HFFc6 (cell line): ENCODE measurements at regions not wholly inside any gene's neighbourhood (a gene's known extent, or its start where the extent isn't known, plus 50 kb on each side); places are given as distances from the start of the nearest gene placed in this dataset.

ENCODE experiments used
- DNase-seq: peaks from one replicate; pipeline ENCODE4 v3.0.0-alpha.2; 2018
- H3K27ac Mint-ChIP-seq: 2 replicates; pipeline ENCODE4 v1.8.0; 2020; ENCODE audit warnings: mild to moderate bottlenecking, mixed read lengths
- H3K27me3 Mint-ChIP-seq: 2 replicates; pipeline ENCODE4 v1.8.0; 2021; ENCODE audit warnings: mild to moderate bottlenecking, moderate library complexity, mixed read lengths; ENCODE audit not compliant: insufficient read depth
- H3K36me3 Mint-ChIP-seq: 2 replicates; pipeline ENCODE4 v1.8.0; 2021; ENCODE audit warnings: low read depth, mixed read lengths
- H3K4me1 Mint-ChIP-seq: 2 replicates; pipeline ENCODE4 v1.8.0; 2020; ENCODE audit warnings: low read depth, mixed read lengths
- H3K4me3 Mint-ChIP-seq: 2 replicates; pipeline ENCODE4 v1.8.0; 2020; ENCODE audit warnings: mild to moderate bottlenecking, moderate library complexity, mixed read lengths
- H3K9me3 Mint-ChIP-seq: 2 replicates; pipeline ENCODE4 v1.8.0; 2020; ENCODE audit warnings: mild to moderate bottlenecking, mixed read lengths
- CTCF ChIP-seq: fragments of 200-600 bp; sonication (generic); IDR thresholded peaks from 2 replicates; pipeline ENCODE4 v1.5.0; 2021; ENCODE audit warnings: antibody characterized with exemption, mild to moderate bottlenecking

GRCh38 chr7:12052211-12052610 is 158.9 kb upstream of the TMEM106B start:
- Mint-ChIP-seq H3K4me3 (no peak overlapping the region), H3K36me3 (peaks cover 4% of the 10 kb centered on the region; the same call in 1 of the 2 replicates), H3K27me3 (no peaks in the 10 kb centered on the region), H3K9me3 (peaks cover 61% of the 10 kb centered on the region), H3K27ac (no peak overlapping the region), H3K4me1 (no peaks in the 10 kb centered on the region)
- TF ChIP-seq CTCF: no peak
- DNase-seq: no peak

GRCh38 chr7:12053561-12053960 is 157.5 kb upstream of the TMEM106B start:
- H3K9me3 Mint-ChIP-seq: peaks cover 65% of the 10 kb centered on the region
- no peak for TF ChIP-seq CTCF
- H3K36me3 Mint-ChIP-seq: peaks cover 8% of the 10 kb centered on the region; the same call in 1 of the 2 replicates
- H3K4me1 Mint-ChIP-seq: no peaks in the 10 kb centered on the region
- no peak overlapping the region for H3K4me3 Mint-ChIP-seq
- DNase-seq: no peak
- H3K27me3 Mint-ChIP-seq: no peaks in the 10 kb centered on the region
- H3K27ac Mint-ChIP-seq: no peak overlapping the region

GRCh38 chr7:12054830-12055229 is 156.3 kb upstream of the TMEM106B start:
- H3K4me3 Mint-ChIP-seq: no peak overlapping the region
- no peak for DNase-seq
- H3K4me1 Mint-ChIP-seq: no peaks in the 10 kb centered on the region
- peaks cover 8% of the 10 kb centered on the region; the same call in 1 of the 2 replicates for H3K36me3 Mint-ChIP-seq
- no peak for TF ChIP-seq CTCF
- H3K27me3 Mint-ChIP-seq: no peaks in the 10 kb centered on the region; the same call in 1 of the 2 replicates
- no peak overlapping the region for H3K27ac Mint-ChIP-seq
- H3K9me3 Mint-ChIP-seq: peaks cover 54% of the 10 kb centered on the region

- TF ChIP-seq CTCF: no peak
- H3K27ac Mint-ChIP-seq: no peak overlapping the region
- H3K4me1 Mint-ChIP-seq: no peaks in the 10 kb centered on the region
- peaks cover 40% of the 10 kb centered on the region for H3K9me3 Mint-ChIP-seq
- H3K4me3 Mint-ChIP-seq: no peak overlapping the region
- DNase-seq: no peak
- peaks cover 8% of the 10 kb centered on the region; the same call in 1 of the 2 replicates for H3K36me3 Mint-ChIP-seq
- no peaks in the 10 kb centered on the region; the same call in 1 of the 2 replicates for H3K27me3 Mint-ChIP-seq
Measured at GRCh38 chr7:12056381-12056780, 154.7 kb upstream of the TMEM106B start.

GRCh38 chr7:12056977-12057376 is 154.1 kb upstream of the TMEM106B start:
- DNase-seq: no peak
- H3K9me3 Mint-ChIP-seq: peaks cover 34% of the 10 kb centered on the region
- H3K36me3 Mint-ChIP-seq: peaks cover 8% of the 10 kb centered on the region; the same call in 1 of the 2 replicates
- TF ChIP-seq CTCF: no peak
- H3K27me3 Mint-ChIP-seq: no peaks in the 10 kb centered on the region; the same call in 1 of the 2 replicates
- no peak overlapping the region for H3K4me3 Mint-ChIP-seq
- no peaks in the 10 kb centered on the region for H3K4me1 Mint-ChIP-seq
- H3K27ac Mint-ChIP-seq: no peak overlapping the region

GRCh38 chr7:12062062-12062461 is 149.0 kb upstream of the TMEM106B start:
- Mint-ChIP-seq H3K36me3 (peaks cover 4% of the 10 kb centered on the region; the same call in 1 of the 2 replicates), H3K4me3 (no peak overlapping the region), H3K27me3 (no peaks in the 10 kb centered on the region; the same call in 1 of the 2 replicates), H3K27ac (no peak overlapping the region), H3K9me3 (peaks cover 22% of the 10 kb centered on the region), H3K4me1 (no peaks in the 10 kb centered on the region)
- 0 out of 2 replicates have a peak, but pooled peaks have one; percentile 10 for TF ChIP-seq CTCF
- DNase-seq: no peak
